Midbrain (tissue), 1 donor: ENCODE measurements at regions not wholly inside any gene's neighbourhood (a gene's known extent, or its start where the extent isn't known, plus 50 kb on each side); places are given as distances from the start of the nearest gene placed in this dataset.
"Not testable (repeated sequence)": the region's sequence is repeated elsewhere in the genome, so short reads cannot be mapped to it uniquely, and the experiment has no call there.

ENCODE experiments used
- DNase-seq: peaks from one replicate; lab custom pipeline; 2025; lab: John Stamatoyannopoulos, UW

GRCh38 chr3:144820726-144821125 is 849.1 kb downstream of the DIPK2A start:
- no peak for DNase-seq

GRCh38 chr3:144821583-144821982 is 850.0 kb downstream of the DIPK2A start:
- DNase-seq = no peak

- DNase-seq = no peak
These were observed 851.0 kb downstream of the DIPK2A start for GRCh38 chr3:144822671-144823070.

DNA sequence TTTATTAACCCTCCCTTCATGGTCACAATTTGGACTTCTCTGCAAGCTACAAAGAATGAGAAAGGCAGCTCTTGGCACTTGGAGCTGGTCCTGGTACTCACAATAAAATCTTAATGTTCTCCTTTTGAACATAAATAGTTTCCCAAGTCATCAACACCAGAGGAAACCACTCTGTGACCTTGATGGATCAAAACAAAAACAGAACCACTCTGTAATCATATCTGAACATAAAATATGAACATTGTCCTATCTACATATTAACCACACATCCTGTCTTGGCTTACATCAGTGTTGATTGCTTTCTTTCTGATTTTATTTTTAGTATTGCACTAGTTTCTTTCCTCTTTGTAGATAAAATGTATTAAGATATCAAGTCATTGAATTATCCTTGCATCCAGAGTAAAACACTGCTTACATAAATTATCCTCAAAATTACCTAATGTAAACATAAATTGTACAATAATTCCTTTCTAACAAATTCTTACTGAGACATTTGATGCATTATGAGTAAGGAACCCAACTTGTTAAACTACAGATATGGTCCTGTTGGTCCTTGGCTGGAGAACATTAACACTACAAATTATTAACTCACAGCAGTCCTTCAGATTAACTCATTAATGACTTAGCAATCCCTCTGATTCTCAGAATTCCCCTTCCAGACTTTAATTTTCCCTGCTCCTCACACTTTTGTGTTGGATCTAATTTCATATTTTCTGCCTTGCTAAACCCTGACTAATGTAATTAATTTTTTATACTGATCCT is 860.5 kb downstream of the DIPK2A start:
- no peak for DNase-seq

DNA sequence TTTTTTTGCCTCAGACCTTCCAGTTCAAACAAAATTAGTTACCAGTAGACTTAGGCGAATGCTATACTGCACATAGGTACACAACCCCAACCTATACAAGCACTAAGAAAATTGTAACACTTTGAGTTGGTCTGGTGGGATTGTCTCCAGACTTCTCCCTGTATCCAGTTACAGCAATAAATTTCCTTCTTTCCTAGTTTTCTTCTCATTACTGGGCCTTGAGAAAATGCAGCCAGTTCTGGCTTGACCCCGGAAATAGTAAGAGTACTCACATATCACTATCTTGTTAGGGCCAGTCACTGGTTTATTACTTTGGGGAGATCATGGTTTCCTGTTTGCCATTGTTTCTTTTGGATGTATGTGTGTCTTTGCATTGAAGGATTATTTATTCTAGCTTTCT is 868.4 kb downstream of the DIPK2A start:
- DNase-seq = no peak

DNA sequence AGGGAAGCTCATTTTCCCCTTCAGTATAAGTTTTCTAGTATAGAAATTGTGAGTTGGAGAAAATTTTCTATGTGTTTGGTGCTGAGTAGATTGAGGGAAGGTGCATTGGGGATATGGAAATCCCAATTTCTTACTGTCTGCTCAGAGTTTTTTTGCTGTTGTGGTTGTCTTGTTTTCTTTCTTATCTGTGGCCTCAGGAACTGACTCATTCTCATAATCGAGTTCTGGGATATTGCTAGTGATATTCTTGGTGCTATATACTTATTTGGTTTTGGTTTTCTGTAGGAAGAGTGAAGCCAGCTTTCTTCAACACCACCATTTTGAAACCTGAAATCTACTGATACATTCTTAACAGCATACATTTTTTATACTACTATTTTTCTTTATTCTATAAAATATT is 869.2 kb downstream of the DIPK2A start:
- DNase-seq = no peak

DNA sequence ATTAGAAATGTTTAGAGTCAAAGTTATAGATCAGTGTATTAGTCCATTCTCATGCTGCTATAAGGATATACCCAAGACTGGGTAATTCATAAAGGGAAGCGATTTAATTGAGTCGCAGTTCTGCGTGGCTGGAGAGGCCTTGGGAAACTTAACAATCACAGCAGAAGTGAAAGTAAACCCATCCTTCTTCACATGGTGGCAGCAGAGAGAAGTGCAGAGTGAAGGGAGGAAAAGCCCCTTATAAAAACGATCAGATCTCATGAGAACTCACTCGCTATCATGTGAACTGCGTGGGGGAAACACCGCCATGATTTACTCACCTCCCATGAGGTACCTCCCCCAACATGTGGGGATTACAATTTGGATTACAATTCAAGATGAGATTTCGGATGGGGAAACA is 871.5 kb downstream of the DIPK2A start:
- no peak for DNase-seq

DNA sequence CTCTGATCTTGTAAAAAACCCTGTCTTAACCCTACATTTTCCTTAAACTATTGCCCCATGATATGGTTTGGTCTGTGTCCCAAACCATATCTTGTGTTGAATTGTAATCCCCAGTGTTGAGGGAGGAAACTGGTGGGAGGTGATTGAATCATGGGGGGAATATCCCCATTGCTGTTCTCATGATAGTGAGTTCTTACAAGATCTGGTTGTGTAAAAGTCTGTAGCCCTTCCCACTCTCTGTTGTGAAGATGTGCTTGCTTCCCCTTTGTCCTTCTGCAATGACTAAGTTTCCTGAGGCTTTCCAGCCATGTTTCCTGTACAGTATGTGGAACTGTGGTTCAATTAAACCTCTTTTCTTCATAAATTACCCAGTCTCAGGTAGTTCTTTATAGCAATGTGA is 881.4 kb downstream of the DIPK2A start:
- no peak for DNase-seq

- DNase-seq = not testable (repeated sequence)
These were observed 882.4 kb downstream of the DIPK2A start for GRCh38 chr3:144854020-144854419.

DNA sequence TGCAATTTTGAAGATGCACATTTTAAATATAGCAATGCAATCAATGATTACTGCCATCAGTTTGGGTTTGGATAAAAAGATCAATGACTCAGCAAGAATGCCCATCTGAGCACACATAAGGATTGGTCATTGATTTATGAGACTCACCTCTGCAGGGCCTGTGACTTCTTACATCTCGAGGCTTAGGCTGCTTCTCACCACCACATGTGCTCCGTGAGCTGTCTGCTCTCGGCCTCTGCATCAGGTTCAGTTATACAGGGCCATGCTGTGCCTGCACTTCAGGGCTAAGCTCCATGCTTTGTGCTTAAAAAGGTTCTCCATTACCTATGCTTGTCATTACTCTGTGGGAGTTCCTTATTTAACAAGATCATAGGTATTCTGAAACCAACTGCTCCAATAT is 887.5 kb downstream of the DIPK2A start:
- no peak for DNase-seq

GRCh38 chr3:144864646-144865045 is 893.0 kb downstream of the DIPK2A start:
- DNase-seq = no peak

DNA sequence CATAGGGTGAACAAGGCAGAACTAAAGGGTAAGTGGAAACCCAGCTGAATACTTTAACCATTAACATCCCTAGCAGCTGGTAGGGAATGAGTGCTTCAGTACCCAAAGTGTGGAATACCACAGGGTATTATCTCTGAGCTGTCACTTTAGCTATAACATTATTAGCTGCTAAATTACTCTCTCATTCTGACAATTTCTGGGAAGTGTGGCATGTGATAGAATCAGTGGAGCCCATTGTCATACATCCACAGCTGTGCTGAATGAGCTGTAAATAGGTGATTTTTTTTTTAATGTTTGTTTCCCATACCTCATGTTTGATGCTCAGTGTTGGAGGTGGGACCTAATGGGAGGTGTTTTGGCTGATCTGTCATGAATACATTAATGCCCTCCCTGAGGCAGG is 894.3 kb downstream of the DIPK2A start:
- DNase-seq = no peak

GRCh38 chr3:144866476-144866875 is 894.9 kb downstream of the DIPK2A start:
- no peak for DNase-seq

DNA sequence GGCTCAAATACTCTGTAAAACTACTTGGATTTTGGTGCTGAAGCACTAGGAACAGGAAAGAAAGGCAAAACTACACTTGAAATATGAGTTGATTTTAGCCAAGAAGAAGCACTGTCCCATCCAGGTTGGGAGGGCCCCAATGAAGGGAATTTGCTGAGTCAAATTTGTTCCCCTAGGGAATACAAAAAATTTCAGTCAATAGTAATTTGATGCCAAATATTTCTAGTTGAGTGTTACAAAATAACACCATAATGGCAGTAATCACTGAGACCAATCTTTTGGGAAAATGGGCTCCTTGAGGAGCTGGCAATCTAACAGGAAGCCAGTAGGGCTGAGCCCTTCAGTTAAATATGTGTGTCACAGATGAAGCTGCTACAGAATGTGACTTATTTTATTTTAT is 896.9 kb downstream of the DIPK2A start:
- no peak for DNase-seq

DNA sequence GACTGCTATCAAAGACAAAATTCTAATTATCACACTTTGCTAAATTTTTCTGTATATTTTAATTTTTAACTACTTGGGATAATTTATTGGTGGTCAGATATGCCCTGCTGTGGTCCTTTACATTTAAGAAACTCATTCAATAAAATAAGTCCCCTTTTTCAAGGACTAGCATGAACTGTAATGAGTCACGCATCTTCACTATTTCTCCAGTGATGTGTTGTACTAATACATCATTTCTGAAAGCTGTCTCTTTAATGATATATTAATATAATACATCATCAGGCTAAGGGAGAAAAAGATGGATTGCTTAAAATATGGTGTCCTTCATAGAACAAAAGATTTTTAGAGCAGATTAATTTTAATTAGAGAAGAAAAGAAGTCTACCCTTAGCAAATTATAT is 901.4 kb downstream of the DIPK2A start:
- no peak for DNase-seq

DNA sequence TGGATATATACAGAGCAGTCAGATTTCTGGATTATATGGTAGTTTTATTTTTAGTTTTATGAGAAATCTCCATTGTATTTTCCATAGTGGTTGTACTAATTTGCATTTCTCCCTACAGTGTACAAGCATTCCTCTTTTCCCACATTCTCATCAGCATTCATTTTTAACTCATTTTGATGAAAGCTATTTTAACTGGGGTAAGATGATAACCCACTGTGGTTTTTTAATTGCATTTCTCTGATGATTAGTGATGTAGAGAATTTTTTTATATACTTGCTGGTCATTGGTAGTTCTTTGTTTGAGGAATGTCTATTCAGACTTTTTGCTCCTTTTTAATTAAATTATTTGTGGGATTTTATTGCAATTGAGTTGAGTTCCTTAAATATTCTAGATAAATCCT is 903.6 kb downstream of the DIPK2A start:
- DNase-seq = no peak

DNA sequence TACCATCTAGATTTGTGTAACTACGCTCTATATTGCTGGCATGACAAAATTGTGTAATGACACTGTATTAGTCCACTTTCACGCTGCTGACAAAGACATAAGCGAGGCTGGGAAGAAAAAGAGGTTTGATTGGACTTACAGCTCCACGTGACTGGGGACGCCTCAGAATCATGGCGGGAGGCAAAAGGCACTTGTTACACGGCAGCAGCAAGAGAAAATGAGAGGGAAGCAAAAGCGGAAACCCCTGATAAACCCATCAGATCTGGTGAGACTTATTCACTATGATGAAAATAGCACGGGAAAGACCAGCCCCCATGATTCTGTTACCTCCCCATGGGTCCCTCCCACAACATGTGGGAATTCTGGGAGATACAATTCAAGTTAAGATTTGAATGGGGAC is 905.7 kb downstream of the DIPK2A start:
- DNase-seq = no peak

- DNase-seq = no peak
These were observed 908.1 kb downstream of the DIPK2A start for GRCh38 chr3:144879701-144880100.

DNA sequence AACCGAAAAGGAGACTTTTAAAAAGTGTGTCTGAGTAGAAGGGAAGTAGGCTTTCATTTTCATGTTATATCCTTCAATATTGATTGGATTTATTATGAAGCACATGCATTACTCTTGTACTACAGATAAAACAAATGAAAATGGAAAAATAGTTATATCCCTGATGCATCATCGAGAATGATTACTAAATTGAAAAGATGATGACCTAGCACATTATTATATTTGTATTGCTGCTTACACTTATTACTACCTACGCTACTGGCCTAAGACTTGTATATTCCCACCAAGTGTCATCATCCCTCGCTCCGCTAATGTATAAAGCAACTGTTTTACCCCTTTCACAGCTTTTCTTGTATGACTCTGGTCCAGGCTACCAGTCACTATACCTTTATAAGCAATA is 922.4 kb downstream of the DIPK2A start:
- no peak for DNase-seq

DNA sequence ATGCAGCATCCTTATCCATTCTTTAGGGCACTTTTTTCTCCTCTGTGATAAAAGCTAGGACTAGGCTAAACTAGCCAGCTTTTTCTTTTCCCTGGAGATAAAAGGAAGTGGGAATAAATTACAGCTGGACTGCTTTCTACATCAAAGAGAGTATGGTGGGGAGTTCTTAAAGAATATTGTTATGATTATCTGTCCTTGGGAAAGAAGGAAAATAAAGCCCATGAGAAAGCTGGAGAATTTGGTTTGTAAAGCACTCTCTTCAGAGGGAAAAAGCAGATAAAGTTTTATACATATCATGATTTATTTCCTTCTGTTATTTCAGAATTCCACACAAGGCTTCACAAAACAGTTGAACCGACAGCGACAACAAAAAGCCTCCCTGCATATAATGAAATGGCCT is 923.0 kb downstream of the DIPK2A start:
- DNase-seq = no peak

DNA sequence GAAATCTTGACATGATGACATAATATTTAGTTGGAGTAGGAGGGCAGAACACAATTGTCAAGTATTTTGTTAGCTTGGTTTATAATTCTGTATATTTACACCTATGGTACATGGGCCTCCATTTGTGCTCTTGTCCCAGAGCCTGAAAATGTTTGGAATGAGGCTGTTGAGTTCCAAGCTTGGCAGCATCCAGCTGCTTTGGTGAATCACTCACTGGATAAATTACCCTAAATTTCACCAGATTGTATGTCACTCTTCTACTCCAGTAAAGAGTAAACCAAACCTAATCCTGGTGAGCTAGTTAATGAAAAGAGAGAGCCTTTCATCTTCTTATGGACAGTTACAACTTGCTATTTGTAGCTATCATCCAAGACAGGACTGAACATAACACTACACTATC is 928.7 kb downstream of the DIPK2A start:
- no peak for DNase-seq

DNA sequence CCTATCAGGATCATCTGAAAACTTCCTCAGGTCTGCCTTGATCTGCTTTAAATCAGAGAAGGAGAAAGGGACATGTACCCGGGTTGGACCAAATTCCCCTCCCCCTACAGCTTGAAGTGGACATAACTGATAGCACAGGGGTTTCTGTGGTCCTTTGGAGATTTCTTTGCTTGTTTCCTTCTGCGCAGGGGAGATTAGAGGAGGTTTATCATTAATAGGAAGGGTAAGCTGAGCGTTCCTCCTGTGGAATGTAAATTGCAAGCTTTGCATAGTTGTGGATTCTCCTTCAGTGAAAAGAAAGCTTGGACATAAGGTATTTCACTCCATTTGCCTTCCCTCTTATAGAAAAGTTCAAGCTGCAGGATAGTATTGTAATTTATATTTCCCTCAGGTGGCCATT is 936.0 kb downstream of the DIPK2A start:
- not testable (repeated sequence) for DNase-seq

DNA sequence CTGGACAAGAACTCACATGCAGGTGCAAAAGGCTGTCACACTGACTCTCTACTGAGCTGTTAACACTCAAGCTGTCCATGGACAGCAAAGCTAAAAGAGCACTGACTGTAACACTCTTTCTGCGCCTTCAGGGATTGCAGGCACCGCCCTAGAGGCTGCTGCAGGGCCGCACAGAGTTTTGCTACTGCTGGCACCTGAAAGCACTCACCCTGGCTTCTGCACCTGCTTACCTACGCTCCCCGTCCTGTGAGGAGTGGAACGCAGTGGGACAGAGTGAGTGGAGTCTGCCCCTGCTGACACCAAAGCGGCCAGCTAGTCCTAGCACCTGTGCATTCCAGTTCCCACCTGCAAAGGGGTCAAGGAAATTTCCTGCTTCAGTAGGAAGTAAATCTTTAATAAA is 941.3 kb downstream of the DIPK2A start:
- DNase-seq = no peak

- DNase-seq = no peak
These were observed 943.6 kb downstream of the DIPK2A start for GRCh38 chr3:144915202-144915601.
